Stimulated activated naive B cell treated with anti-CD40 and anti-IgM and Interleukin-4, amounts not matched to agents 10 μg/mL and 1 μg/mL and 100 μg/mL, for 72 hours (primary cell): ENCODE measurements at regions not wholly inside any gene's neighbourhood (a gene's known extent, or its start where the extent isn't known, plus 50 kb on each side); places are given as distances from the start of the nearest gene placed in this dataset.
"Not testable (repeated sequence)": the region's sequence is repeated elsewhere in the genome, so short reads cannot be mapped to it uniquely, and the experiment has no call there.

Source experiments
- ATAC-seq, 2 donors: fragments of 150-1000 bp; cut with Tn5 transposase; replicated peaks; 2 replicates each; pipeline ENCODE4 v1.10.0; 2021; ENCODE audit warnings: moderate library complexity in 1 of 2
- DNase-seq: peaks from one replicate; pipeline ENCODE4 v3.0.0; 2021
- H3K27ac Mint-ChIP-seq: one replicate; pipeline ENCODE4 v1.8.0; 2022; ENCODE audit warnings: mild to moderate bottlenecking, mixed read lengths
- H3K27me3 Mint-ChIP-seq, 2 donors: one replicate each; pipeline ENCODE4 v1.8.0; 2022; ENCODE audit warnings: mixed read lengths in 2 of 2
- H3K36me3 Mint-ChIP-seq, 2 donors: one replicate each; pipeline ENCODE4 v1.8.0; 2022; ENCODE audit warnings: mixed read lengths in 2 of 2, mild to moderate bottlenecking in 1 of 2
- H3K4me1 Mint-ChIP-seq, 2 donors: one replicate each; pipeline ENCODE4 v1.8.0; 2022; ENCODE audit warnings: mixed read lengths in 2 of 2, mild to moderate bottlenecking in 1 of 2
- H3K4me3 Mint-ChIP-seq, 2 donors: one replicate each; pipeline ENCODE4 v1.8.0; 2022; ENCODE audit warnings: mild to moderate bottlenecking in 2 of 2, mixed read lengths in 2 of 2, moderate library complexity in 1 of 2
- H3K9me3 Mint-ChIP-seq, 2 donors: one replicate each; pipeline ENCODE4 v1.8.0; 2022; ENCODE audit warnings: mixed read lengths in 2 of 2, mild to moderate bottlenecking in 1 of 2

GRCh38 chr1:188769181-188769580 lies 1708.5 kb downstream of the BRINP3 start:
- H3K27me3 Mint-ChIP-seq: no peaks in the 10 kb centered on the region
- H3K27ac Mint-ChIP-seq: no peak overlapping the region
- H3K36me3 Mint-ChIP-seq: no peaks in the 10 kb centered on the region
- H3K9me3 Mint-ChIP-seq: peaks cover 10 to 18% of the 10 kb centered on the region in 2 donors
- no peak for DNase-seq
- H3K4me3 Mint-ChIP-seq: no peak overlapping the region
- no peaks in the 10 kb centered on the region for H3K4me1 Mint-ChIP-seq
- no peak for ATAC-seq

GRCh38 chr1:188769936-188770335 lies 1707.7 kb downstream of the BRINP3 start:
- no peak for ATAC-seq
- Mint-ChIP-seq H3K4me3 (no peak overlapping the region), H3K4me1 (no peaks in the 10 kb centered on the region), H3K27ac (no peak overlapping the region), H3K27me3 (no peaks in the 10 kb centered on the region), H3K9me3 (peaks cover 12 to 18% of the 10 kb centered on the region in 2 donors), H3K36me3 (no peaks in the 10 kb centered on the region)
- DNase-seq: no peak

GRCh38 chr1:188778578-188778977 lies 1699.1 kb downstream of the BRINP3 start:
- Mint-ChIP-seq H3K4me1 (no peaks in the 10 kb centered on the region), H3K9me3 (peaks cover 0 to 5% of the 10 kb centered on the region in 2 donors), H3K27ac (no peak overlapping the region), H3K4me3 (no peak overlapping the region), H3K27me3 (no peaks in the 10 kb centered on the region), H3K36me3 (no peaks in the 10 kb centered on the region)
- DNase-seq (no peak), ATAC-seq (no peak)

GRCh38 chr1:188782220-188782841 lies 1695.3 kb downstream of the BRINP3 start:
- Mint-ChIP-seq H3K9me3 (no peaks in the 10 kb centered on the region), H3K27me3 (no peaks in the 10 kb centered on the region), H3K4me3 (no peak overlapping the region), H3K27ac (no peak overlapping the region), H3K36me3 (no peaks in the 10 kb centered on the region), H3K4me1 (no peaks in the 10 kb centered on the region)
- peak; percentile 78 to 85 for ATAC-seq
- DNase-seq: no peak

GRCh38 chr1:188794969-188795368 lies 1682.7 kb downstream of the BRINP3 start:
- H3K27me3 Mint-ChIP-seq: no peaks in the 10 kb centered on the region
- DNase-seq (no peak), ATAC-seq (no peak)
- no peaks in the 10 kb centered on the region for H3K4me1 Mint-ChIP-seq
- H3K4me3 Mint-ChIP-seq: no peak overlapping the region
- no peaks in the 10 kb centered on the region for H3K36me3 Mint-ChIP-seq
- H3K9me3 Mint-ChIP-seq: peaks cover 0 to 4% of the 10 kb centered on the region in 2 donors
- no peak overlapping the region for H3K27ac Mint-ChIP-seq

- not testable (repeated sequence) for H3K4me3 Mint-ChIP-seq, H3K27ac Mint-ChIP-seq, DNase-seq
Measured at GRCh38 chr1:188812153-188812552, 1665.5 kb downstream of the BRINP3 start.

GRCh38 chr1:188812836-188813573 lies 1664.7 kb downstream of the BRINP3 start:
- not testable (repeated sequence) for H3K4me3 Mint-ChIP-seq, H3K27ac Mint-ChIP-seq, H3K27me3 Mint-ChIP-seq, ATAC-seq, H3K36me3 Mint-ChIP-seq, H3K4me1 Mint-ChIP-seq, DNase-seq
- peaks cover 9 to 13% of the 10 kb centered on the region in 2 donors for H3K9me3 Mint-ChIP-seq

More at GRCh38 chr1:188812153-188812552, 1665.5 kb downstream of the BRINP3 start:
- not testable (repeated sequence) for H3K4me1 Mint-ChIP-seq, H3K27me3 Mint-ChIP-seq, ATAC-seq, H3K36me3 Mint-ChIP-seq
- H3K9me3 Mint-ChIP-seq: peaks cover 11 to 14% of the 10 kb centered on the region in 2 donors

GRCh38 chr1:188817814-188818213 lies 1659.8 kb downstream of the BRINP3 start:
- H3K36me3 Mint-ChIP-seq: no peaks in the 10 kb centered on the region
- no peaks in the 10 kb centered on the region for H3K27me3 Mint-ChIP-seq
- H3K27ac Mint-ChIP-seq: no peak overlapping the region
- no peak overlapping the region for H3K4me3 Mint-ChIP-seq
- DNase-seq: no peak
- no peak for ATAC-seq
- peaks cover 4 to 7% of the 10 kb centered on the region in 2 donors for H3K9me3 Mint-ChIP-seq
- H3K4me1 Mint-ChIP-seq: no peaks in the 10 kb centered on the region

GRCh38 chr1:188822248-188822647 lies 1655.4 kb downstream of the BRINP3 start:
- Mint-ChIP-seq H3K4me3 (no peak overlapping the region), H3K9me3 (peaks cover 0 to 2% of the 10 kb centered on the region in 2 donors), H3K27me3 (no peaks in the 10 kb centered on the region), H3K4me1 (no peaks in the 10 kb centered on the region), H3K27ac (no peak overlapping the region), H3K36me3 (no peaks in the 10 kb centered on the region)
- DNase-seq (no peak), ATAC-seq (no peak)

GRCh38 chr1:188825471-188825870 lies 1652.2 kb downstream of the BRINP3 start:
- DNase-seq (no peak), ATAC-seq (no peak)
- Mint-ChIP-seq H3K4me3 (no peak overlapping the region), H3K4me1 (no peaks in the 10 kb centered on the region), H3K9me3 (peaks cover 0 to 3% of the 10 kb centered on the region in 2 donors), H3K36me3 (no peaks in the 10 kb centered on the region), H3K27me3 (no peaks in the 10 kb centered on the region), H3K27ac (no peak overlapping the region)

- no peaks in the 10 kb centered on the region for H3K36me3 Mint-ChIP-seq
- no peak overlapping the region for H3K27ac Mint-ChIP-seq
- no peak for DNase-seq
- H3K4me1 Mint-ChIP-seq: no peaks in the 10 kb centered on the region
- no peak overlapping the region for H3K4me3 Mint-ChIP-seq
- peaks cover 0 to 3% of the 10 kb centered on the region in 2 donors for H3K9me3 Mint-ChIP-seq
- no peaks in the 10 kb centered on the region for H3K27me3 Mint-ChIP-seq
- no peak for ATAC-seq
Measured at GRCh38 chr1:188826800-188827199, 1650.9 kb downstream of the BRINP3 start.

GRCh38 chr1:188827400-188827799 lies 1650.3 kb downstream of the BRINP3 start:
- no peak overlapping the region for H3K4me3 Mint-ChIP-seq
- H3K4me1 Mint-ChIP-seq: no peaks in the 10 kb centered on the region
- H3K27me3 Mint-ChIP-seq: no peaks in the 10 kb centered on the region
- peaks cover 0 to 3% of the 10 kb centered on the region in 2 donors for H3K9me3 Mint-ChIP-seq
- no peak overlapping the region for H3K27ac Mint-ChIP-seq
- H3K36me3 Mint-ChIP-seq: no peaks in the 10 kb centered on the region
- DNase-seq: no peak
- no peak for ATAC-seq

- not testable (repeated sequence) for H3K4me3 Mint-ChIP-seq, H3K27me3 Mint-ChIP-seq, DNase-seq, H3K9me3 Mint-ChIP-seq, H3K36me3 Mint-ChIP-seq, ATAC-seq, H3K4me1 Mint-ChIP-seq, H3K27ac Mint-ChIP-seq
Measured at GRCh38 chr1:188841111-188841696, 1636.5 kb downstream of the BRINP3 start.

- H3K27ac Mint-ChIP-seq: no peak overlapping the region
- ATAC-seq (no peak), DNase-seq (no peak)
- no peaks in the 10 kb centered on the region for H3K36me3 Mint-ChIP-seq
- H3K4me1 Mint-ChIP-seq: no peaks in the 10 kb centered on the region
- H3K9me3 Mint-ChIP-seq: no peaks in the 10 kb centered on the region
- no peak overlapping the region for H3K4me3 Mint-ChIP-seq
- H3K27me3 Mint-ChIP-seq: no peaks in the 10 kb centered on the region
Measured at GRCh38 chr1:188846468-188846867, 1631.2 kb downstream of the BRINP3 start.
